DMS153 treated with DMSO at 0.1 percent for 48 hours (cell line): ENCODE measurements at regions not wholly inside any gene's neighbourhood (a gene's known extent, or its start where the extent isn't known, plus 50 kb on each side); places are given as distances from the start of the nearest gene placed in this dataset.
"Not testable (repeated sequence)": the region's sequence is repeated elsewhere in the genome, so short reads cannot be mapped to it uniquely, and the experiment has no call there.

ENCODE experiments used
- DNase-seq: peaks from one replicate; lab custom pipeline; 2025; ENCODE audit not compliant: unreplicated experiment; lab: John Stamatoyannopoulos, UW

DNA sequence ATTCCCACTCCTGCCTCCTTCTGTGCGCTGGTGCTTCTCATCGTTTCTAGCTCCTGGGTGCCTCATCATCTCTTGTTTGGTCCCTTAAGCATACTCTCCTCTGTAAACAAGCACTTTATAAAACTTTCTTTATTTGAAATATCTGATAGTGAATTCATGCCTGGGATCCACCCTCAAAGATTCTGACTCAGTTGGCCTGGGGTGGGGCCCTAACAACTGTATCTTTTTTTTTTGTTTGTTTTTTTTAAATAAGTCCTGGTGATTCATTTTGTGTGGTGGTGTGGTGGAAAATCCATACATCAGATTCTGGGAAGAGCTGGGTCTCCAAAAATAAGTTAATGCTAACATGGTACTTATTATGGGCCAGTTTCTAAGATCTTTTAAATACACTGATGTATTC is 678.3 kb downstream of the TOX3 start:
- DNase-seq: no peak

DNA sequence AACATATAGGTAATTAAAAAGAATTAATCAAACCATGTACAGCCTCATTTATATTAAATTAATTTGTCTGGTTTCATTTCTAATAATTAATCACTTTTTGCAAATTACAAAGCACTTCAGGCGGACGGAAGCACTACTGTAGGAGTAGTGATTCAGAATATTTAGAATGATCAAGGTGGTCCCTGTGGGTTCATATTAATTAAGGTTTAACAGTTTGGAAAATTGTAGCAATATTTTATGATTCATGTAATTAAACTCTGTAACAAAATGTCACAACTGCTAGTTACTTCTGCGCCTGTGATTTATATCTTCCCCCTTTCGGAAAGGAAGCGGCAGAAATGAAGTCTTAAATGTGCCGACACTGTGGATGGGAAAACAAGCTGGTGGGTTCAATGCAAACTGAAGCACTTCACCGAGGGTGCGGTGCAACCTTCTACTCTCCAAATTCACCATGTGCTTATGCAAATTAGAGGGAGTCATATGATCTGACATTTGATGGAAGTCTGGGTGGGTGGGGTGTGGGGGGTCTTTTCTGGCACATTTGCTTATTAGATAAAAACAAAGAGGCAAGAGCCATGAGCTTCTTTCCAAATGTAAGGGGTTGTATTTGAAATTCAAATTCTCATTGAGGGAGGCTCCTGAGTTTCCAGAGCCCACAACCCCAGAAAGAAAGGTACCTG is 679.4 kb downstream of the TOX3 start:
- no peak for DNase-seq

DNA sequence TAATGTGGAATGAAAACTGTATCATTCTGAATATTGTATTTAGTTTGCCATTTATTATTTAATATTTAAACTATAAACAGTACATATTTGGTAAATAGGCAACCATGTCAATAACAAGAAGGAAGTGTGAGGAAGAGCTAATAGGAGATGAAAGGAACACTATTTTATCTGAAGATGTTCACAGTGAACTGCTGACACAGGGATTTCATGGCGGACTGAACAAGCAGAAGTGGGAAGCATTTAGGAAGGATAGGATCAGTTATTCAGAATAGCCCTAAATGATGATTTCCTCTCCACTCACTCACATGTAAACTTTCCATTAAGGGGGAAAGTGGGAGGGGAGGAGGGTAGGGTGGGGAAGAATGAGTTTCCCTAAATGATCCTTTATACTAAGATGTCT is 682.4 kb downstream of the TOX3 start:
- DNase-seq: no peak

DNA sequence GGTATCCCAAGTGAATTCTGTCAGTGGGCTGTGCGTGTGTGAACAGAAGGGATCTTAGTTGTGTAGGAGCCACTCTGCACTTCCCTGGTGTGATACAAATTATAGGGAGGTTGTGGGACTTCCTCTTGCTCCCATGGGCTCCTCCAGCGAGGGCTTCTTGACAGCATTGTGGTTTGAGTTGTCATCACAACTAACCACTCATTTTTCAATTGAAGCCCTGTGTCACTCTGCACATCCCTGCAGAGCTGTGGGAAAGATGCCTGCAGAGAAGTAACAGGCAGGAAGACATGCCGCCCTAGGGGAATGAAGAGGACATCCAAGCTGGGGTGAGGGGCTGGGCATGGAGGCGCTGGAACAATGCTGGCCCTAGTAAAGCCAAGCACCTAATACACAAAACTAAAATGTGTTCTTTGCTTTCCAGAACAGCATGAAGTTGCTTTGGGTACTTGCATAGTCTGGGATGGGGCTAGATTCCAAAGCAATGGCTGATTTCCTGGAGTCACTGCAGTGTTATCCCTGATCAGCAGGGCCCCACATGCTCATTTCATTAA is 692.5 kb downstream of the TOX3 start:
- no peak for DNase-seq

DNA sequence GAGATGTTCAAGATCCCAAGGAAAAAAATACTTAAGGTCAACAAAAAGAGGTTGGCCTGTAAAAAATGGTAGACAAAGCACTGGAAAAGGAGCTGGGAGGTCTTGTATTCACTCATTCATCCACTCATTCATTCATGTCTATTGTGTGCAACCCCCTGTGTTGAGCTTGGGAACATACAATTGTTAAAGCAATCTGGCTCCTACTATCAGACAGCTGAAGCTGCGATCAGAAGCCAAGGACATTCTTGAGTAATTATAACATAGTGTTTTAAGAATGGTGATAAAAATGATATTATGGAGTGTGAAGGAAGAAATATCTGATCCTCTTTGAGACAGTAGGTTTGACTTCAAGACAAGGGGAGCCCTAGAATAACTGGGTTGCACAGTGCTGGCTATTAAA is 693.4 kb downstream of the TOX3 start:
- no peak for DNase-seq

DNA sequence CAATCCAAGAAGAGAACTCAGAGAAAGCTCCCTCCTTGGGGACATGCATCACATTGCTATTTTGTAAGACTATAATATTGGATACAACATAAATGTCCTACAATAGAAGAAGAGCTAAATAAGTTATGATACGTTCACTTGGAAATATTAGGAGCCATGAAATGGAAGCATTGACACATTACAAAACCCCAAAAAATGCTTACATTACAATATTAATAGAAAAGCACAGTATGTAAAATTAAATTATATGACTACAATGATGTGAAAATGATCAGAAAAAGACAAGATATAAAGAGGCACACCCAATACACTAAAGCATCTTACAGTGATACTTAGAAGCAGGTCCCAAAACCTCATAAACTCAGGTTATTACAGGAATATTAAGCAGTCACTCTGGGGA is 694.1 kb downstream of the TOX3 start:
- DNase-seq: no peak

DNA sequence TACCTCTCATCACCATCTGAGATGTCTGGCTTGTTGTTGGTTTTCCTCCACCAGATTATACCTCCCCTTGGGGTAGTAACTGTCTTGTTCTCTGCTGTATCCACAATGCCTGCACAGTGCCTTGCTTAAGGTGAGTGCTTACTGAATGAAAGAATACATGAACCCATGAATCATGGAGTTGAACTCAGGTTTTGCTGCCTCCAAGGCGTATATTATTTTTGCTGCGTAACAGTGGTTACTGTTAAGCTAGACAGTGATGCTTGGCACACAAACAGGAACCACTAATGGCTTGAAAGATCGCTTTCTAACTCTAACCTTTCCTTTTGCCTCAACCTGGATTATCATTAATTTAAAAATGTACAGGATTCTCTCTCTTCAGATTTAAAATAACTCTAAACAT is 695.8 kb downstream of the TOX3 start:
- DNase-seq: no peak

DNA sequence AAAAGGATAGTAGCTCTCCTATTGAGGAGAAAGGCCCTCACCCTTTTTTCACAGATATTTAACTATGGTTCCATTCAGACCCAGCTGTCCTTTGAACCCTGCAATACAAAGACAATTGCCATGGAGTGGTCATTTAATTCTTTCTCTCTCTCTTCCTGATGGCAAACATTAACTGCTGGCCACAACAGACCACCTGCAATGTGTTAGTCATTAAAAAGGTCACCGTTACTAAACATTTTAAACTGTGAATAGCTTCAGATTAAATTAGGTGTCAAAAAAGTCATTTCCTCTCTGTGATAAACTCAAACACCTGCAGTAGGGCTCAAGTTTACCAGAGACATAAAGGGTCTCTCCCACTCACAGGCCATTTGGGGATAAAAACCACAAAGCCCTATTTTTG is 697.2 kb downstream of the TOX3 start:
- no peak for DNase-seq

DNA sequence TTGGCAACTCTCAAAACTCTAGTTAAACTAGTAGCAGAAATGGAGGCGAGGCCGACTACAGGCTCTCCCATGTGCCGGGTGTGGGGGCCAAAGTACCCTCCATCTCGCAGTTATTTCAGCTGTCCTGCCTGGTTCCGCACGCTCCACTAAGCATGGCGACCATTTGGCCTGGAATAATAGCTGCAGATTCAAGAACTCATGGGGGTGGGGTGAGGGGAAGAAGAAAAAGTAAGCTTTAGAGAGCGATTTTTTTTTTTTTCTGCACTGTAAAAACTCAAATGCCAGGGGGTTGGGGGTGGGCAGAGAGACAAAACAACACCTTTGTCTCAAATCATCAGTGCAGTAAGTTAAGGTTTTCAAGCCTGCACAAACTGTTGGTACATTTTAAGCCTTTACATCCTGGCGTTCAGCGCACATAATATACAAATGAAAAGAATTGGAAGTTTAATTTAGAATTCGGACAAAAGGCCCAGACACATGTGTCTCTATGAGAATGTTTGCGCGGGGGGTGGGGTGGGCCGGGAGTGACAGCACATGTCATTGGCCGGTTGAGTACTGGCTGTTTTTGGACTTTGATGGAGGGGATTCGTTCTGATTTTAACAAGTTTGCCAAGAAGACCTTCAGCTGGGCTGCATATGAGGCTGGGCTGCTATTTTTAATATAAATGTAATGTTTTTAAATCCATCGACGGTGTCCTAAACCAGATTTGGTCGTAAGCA is 694.7 kb upstream of the SALL1 start:
- DNase-seq: no peak

DNA sequence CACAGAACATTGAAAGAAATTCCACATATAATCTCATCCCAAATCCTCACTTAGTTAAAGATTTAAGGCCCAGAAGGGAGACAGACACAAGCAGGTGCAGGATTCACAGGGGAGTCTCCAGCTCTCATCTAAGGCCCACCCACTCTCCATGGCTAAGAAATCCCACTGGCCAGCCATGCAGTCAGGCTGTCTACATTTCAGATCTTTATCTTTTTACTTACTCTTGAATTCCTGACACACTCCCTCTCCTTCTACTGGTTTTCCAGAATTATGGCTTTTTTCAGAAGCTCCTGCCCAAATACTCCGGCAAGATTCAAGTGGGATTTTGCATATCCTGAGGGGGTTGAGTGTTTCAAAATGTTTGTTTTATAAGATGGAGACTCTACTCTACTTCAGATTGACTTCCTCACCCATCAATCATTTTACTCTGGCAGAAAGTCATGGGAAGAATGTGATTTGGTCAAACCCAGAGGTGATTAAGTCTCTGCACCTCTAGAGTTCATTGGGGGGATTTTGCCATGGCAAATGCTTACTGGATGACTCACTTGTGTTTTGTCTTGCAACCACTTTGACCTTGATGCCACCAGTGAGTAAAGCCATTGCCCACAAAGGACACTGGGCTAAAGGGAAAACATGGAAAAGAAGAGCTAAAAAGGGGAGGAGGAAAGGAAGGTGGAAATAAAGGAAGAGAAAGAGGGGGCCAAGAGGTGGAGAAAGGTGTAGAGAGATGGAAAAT is 688.8 kb upstream of the SALL1 start:
- no peak for DNase-seq

DNA sequence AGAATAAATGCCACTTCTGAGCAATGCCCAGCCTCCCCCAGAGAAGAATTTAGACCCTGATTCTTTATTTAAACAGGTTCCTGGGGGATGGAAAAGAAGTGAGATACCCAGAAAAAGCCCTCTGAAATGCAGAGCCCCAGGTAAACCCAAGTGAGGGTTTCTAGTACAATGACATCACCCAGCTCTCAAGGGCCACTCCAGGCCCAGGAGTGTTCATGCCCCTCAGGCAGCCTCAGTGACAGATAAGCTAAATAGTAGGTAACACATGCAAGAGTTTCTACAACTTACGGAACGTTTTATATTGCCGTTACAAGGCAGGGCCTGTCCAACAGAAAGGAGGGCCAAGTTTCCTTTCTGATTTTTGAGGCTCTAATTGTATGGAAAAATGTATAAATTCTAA is 683.7 kb upstream of the SALL1 start:
- DNase-seq: no peak

DNA sequence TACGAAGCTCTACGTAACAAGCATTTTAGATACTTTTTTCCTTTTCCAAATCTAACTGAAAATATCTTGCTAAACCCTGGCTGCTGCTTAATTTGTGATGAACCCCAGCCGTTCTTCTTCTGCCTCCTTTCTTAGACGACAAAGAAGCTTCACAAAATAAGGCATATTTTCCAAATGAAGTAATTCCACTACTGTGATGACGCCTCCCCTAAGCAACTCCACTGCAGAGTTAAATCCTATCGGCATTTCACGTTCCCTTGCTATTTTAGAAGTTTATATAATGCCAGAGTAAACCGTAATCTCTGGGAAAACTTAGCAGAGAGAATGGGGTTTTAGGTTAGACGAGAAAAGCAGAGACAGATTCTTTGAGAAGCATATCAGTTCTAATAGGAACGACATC is 683.1 kb upstream of the SALL1 start:
- no peak for DNase-seq

DNA sequence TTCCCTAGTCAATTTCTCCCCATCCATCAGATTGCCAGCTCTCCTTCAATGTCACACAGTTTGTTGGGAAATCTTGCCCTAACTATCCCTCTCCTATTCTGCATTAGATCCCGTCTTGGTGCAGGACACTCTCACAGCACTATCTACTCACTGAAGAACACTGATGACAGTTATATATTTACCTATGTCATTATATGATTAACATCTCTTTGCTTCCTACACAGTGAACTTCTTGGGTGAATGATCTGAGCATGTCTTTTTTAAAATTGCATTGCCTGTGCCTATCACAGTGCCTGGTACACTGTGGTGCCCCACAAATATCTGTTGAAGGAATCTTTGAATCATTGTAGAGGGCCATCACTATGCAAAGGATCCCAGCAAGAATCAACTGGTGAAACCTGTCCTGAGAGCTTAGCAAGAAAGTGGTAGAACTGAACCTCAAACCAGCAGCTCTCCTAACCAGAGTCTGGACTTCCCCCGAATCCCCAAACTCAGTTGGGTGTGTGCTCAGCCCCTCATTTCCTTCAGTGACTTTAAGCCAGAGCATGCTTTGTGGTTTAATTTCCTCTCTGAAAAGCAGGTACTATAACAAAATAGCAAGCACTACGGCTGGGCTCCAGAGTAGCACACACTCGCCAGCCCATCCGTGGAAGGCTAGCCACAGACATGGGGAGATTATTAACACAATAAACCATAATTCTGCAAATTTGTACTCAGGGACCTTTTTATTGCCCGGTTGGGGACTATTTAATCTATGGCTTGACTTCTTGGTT is 680.7 kb upstream of the SALL1 start:
- DNase-seq: no peak

DNA sequence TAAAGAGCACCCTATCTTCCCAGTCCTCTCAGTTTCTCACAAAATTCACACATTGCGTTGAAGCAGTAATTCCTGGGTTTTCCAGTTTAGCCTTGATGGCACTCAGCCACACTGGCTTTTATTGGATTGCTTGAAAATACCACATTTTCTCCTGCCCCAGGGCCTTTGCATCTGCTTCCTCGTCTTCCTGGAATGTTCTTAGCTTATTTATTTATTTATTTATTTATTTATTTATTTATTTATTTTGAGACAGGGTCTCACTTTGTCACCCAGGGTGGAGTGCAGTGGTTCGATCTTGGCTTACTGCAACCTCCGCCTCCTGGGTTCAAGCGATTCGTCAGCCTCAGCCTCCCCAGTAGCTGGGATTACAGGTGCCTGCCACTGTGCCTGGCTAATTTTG is 680.0 kb upstream of the SALL1 start:
- not testable (repeated sequence) for DNase-seq

DNA sequence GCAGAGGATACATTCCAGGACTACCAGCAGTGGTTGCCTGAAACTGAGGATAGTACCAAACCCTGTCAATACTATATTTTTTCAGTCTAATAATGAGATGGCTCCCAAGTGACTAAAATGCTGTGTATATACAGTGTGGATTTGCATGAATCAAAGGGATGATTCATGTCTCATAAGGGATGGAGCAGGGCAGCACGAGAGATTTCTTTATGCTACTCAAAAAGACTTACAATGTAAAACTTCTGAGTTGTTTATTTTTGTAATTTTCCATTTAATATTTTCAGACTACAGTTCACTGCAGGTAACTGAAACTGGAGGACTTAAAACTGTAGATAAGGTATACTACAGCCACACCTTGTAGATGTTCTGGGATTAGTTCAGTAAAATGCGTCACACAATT is 674.7 kb upstream of the SALL1 start:
- DNase-seq: no peak

DNA sequence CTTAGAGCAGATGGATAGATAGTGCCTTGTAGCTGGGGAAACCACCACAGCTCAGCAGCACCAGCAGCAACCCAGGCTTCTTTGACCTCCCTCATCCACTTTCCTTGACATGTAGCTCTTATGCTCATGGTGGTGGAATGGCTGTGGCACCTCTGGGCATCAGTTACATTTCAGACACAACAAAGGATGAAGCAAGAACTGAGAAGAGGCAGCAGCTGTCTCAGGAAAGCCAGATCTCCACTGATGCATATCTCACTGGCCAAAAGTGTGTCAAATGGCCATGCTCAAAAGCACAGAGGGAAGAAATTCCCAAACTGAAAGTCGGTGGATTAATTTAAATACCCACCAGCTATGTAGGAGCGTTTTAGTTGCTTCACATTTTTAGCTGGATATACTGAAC is 671.4 kb upstream of the SALL1 start:
- no peak for DNase-seq

DNA sequence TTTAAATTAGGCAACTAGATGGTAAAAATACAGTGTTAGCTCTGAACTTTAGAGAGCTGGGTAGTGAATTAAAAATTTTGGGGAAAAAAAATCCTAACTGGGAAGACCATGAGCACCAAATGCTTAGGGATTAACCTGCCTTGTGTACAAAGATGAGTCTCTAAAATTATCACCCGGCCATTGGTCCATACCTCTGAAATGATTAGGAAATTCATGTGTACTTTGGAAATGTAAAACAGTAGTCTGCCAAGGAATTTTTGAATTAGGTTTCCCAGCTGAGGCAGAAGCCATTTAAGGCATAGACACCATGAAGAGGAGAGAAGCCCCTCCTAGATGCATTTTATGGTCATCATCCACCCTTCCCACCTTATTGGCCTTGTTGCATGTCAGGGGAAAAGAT is 670.5 kb upstream of the SALL1 start:
- DNase-seq: no peak

DNA sequence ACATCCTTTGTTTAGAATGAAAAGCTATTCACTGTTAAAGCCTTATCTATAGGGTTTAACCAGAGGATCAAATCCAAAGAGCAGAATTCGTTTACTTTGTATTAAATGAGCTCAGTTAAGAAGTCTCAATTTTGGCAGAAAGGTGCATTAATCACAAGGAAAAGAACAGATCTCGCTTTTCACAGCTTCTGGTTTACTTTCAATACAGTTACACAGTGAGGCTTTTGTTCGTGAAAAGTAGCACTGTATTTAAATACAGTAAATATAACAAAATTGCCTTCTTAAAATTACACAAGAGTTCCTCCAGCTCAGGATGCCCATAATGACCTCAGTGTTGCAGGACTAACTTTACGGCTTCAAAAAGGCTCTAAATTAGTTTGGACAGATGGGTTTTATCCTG is 669.1 kb upstream of the SALL1 start:
- no peak for DNase-seq

DNA sequence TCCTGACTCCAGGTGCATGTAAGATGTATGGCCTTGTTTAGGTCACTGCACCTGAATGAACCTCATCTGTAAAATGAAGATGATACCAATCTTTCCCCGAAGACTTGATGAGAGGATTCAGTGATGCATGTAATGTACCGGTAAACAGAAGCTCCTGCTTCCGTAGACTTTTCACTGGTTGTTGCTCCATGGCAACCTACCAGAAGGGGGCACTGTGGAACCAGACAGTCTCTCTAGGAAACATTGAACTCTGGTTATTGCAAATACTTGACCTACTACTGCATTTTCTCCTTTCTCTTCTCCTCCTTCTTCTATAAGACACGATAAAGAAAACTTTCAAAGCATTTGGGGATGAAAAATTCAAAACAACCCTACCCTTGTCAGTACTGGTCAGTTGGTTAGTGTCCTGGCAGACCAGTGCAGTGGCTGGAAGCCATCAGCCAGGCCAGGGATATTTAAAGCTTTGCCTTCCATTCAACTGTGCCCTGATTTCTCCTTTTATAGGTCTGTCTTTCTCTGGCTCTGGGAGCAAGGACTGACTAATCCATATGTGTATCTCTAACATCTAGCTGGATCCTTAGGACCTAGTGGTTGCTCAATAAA is 667.4 kb upstream of the SALL1 start:
- no peak for DNase-seq

DNA sequence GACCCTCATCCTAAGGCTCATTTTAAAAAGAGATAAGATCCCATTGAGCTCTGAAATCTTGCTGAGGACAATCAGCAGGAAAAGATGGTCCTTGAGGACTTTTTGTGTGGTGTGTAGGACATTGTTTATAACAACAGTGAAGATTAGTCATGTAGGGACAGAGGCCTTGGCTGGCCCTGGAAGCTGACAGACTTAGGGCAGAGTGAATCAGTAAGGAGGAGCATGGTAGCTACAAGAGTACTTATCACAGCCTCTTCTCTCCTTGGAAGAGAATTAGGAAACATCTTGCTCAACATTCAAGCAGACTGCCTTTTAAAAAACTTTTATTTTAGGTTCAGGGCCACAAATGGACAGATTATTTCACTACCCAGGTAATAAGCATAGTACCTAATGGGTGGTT is 665.9 kb upstream of the SALL1 start:
- no peak for DNase-seq

DNA sequence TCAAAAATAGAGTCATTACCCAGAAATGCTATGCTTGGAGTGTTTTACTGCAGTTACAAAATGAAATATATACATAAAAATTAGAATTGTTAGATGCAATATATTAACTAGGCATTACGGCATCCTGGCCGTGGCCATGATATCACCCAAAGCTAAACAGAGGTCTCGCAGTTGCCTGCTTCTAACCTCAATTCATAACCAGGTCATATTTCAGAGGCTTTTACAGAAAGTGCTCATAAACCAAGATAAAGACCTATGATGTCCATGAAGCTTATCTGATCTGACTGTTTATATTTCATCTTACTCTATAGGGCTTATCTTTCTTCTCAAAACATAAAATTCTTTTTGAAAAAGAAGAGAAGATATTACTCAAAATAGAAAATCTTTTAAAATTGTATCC is 664.5 kb upstream of the SALL1 start:
- DNase-seq: no peak
